HepG2 (cell line): ENCODE measurements at regions not wholly inside any gene's neighbourhood (a gene's known extent, or its start where the extent isn't known, plus 50 kb on each side); places are given as distances from the start of the nearest gene placed in this dataset.
A peak's percentile ranks its signal among the peaks of the same experiment; 100 is the strongest.

Experiments
- ATAC-seq: fragments of 200-7000 bp; cut with Tn5 transposase; 3 replicates; pipeline ENCODE4 v1.9.1; 2020; ENCODE audit warnings: mild to moderate bottlenecking, moderate library complexity
- BruUV-seq: library from RNA; stranded (reverse); fragments of 400-500 nt; replicated peaks from 2 replicates; lab custom pipeline; 2021; lab: Mats Ljungman, UMichigan
- CTCF ChIA-PET: fragments of 300-600 bp; formaldehyde crosslinking; extraction: SDS; loops from one replicate; lab custom pipeline; 2021; ENCODE audit warnings: low total read pairs, inconsistent platforms, low intra/inter-chr PET ratio; lab: Yijun Ruan, JAX
- POLR2A ChIA-PET: fragments of 350-600 bp; sonication (Branson Sonifier 250); formaldehyde crosslinking; loops from one replicate; lab custom pipeline; 2020; ENCODE audit warnings: antibody characterized with exemption, inconsistent platforms; lab: Yijun Ruan, JAX
- DNase-seq: peaks from one replicate; pipeline ENCODE4 v3.0.0-alpha.2; 2015; ENCODE audit warnings: low spot score
- FAIRE-seq: peaks from 3 replicates; lab custom pipeline; 2011; peaks lifted over from hg19 to GRCh38; lab: Jason Lieb, UNC
- H2AFZ ChIP-seq: one replicate; pipeline ENCODE4 v1.6.1; 2011; ENCODE audit warnings: low read length, inconsistent platforms
- H3K27ac ChIP-seq: fragments of 300-600 bp; 3 replicates; pipeline ENCODE4 v1.8.0; 2011; ENCODE audit warnings: mixed run types, mild to moderate bottlenecking, mixed read lengths, low read length, inconsistent platforms; ENCODE audit not compliant: insufficient read depth; ENCODE audit errors: extremely low read length
- H3K27me3 ChIP-seq, 2 experiments: fragments of 200-600 bp in 1 of 2; 2 replicates in 1 of 2; 3 replicates in 1 of 2; pipeline versions ENCODE4 v1.6.0 to v1.8.0; 2011; ENCODE audit warnings: low read length in 2 of 2, mild to moderate bottlenecking in 2 of 2, moderate library complexity in 2 of 2, inconsistent platforms in 1 of 2; ENCODE audit not compliant: insufficient read depth in 2 of 2, control insufficient read depth in 1 of 2
- H3K36me3 ChIP-seq, 2 experiments: fragments of 200-600 bp in 1 of 2; replicated peaks in 1 of 2; 2 replicates in 1 of 2; 3 replicates in 1 of 2; pipeline versions ENCODE4 v1.5.1 to v1.8.0; 2011; ENCODE audit warnings: low read length in 2 of 2, inconsistent platforms in 1 of 2; ENCODE audit not compliant: insufficient read depth in 2 of 2, control insufficient read depth in 1 of 2
- H3K4me1 ChIP-seq: 2 replicates; pipeline ENCODE4 v1.5.1; 2012; ENCODE audit warnings: low read length, inconsistent platforms; ENCODE audit not compliant: insufficient read depth
- H3K4me2 ChIP-seq: 2 replicates; pipeline ENCODE4 v1.6.0; 2011; ENCODE audit warnings: low read depth, low read length, inconsistent platforms
- H3K4me3 ChIP-seq, 3 experiments: fragments of 200-600 bp in 1 of 3; sonication (generic), shearing (Covaris generic) in 1 of 3; replicated peaks in 1 of 3; 2 replicates each; pipeline ENCODE4 v1.5.1; 2011 to 2016; ENCODE audit warnings: low read length in 3 of 3, inconsistent platforms in 2 of 3, low read depth in 2 of 3, mild to moderate bottlenecking in 2 of 3, control low read depth in 1 of 3, mixed read lengths in 1 of 3; ENCODE audit not compliant: insufficient read depth in 1 of 3
- H3K79me2 ChIP-seq: one replicate; pipeline ENCODE4 v1.6.1; 2011; ENCODE audit warnings: low read length, inconsistent platforms; ENCODE audit not compliant: insufficient read depth
- H3K9ac ChIP-seq: 2 replicates; pipeline ENCODE4 v1.6.0; 2011; ENCODE audit warnings: mild to moderate bottlenecking, low read depth, low read length, inconsistent platforms; ENCODE audit not compliant: insufficient read depth
- H3K9me3 ChIP-seq: 2 replicates; pipeline ENCODE4 v1.5.1; 2012; ENCODE audit warnings: mild to moderate bottlenecking, low read length
- H4K20me1 ChIP-seq: 2 replicates; pipeline ENCODE4 v1.6.0; 2011; ENCODE audit warnings: inconsistent platforms, mild to moderate bottlenecking, low read length, moderate library complexity; ENCODE audit not compliant: insufficient read depth
- AHR ChIP-seq: IDR thresholded peaks from 2 replicates; pipeline ENCODE4 v1.6.1; 2018; ENCODE audit warnings: missing genetic modification reagents, missing compliant biosample characterization
- FOXP1 ChIP-seq, 2 experiments: fragments of 450-650 bp in 1 of 2; IDR thresholded peaks; 2 replicates each; pipeline ENCODE4 v1.6.1; 2017 to 2018; ENCODE audit warnings: antibody characterized with exemption in 1 of 2
- KLF9 ChIP-seq: IDR thresholded peaks from 2 replicates; pipeline ENCODE4 v1.6.1; 2016; ENCODE audit warnings: low read depth
- MAFF ChIP-seq: IDR thresholded peaks from 2 replicates; pipeline ENCODE4 v1.6.1; 2011; ENCODE audit warnings: low read depth, low read length, improper control_type of control experiment
- MAFK ChIP-seq, 2 experiments: IDR thresholded peaks in 1 of 2; conservative IDR thresholded peaks in 1 of 2; 2 replicates each; pipeline ENCODE4 v1.6.1; 2011; ENCODE audit warnings: improper control_type of control experiment in 2 of 2, low read length in 2 of 2
- NFATC3 ChIP-seq: sonication (generic); formaldehyde crosslinking; IDR thresholded peaks from 2 replicates; pipeline ENCODE4 v1.5.1; 2020; ENCODE audit warnings: mild to moderate bottlenecking, missing genetic modification reagents
- RARG ChIP-seq: sonication (generic); formaldehyde crosslinking; IDR thresholded peaks from 2 replicates; pipeline ENCODE4 v1.4.0; 2020; ENCODE audit warnings: low read depth, mild to moderate bottlenecking, missing genetic modification reagents
- ZNF329 ChIP-seq: sonication (generic); formaldehyde crosslinking; IDR thresholded peaks from 2 replicates; pipeline ENCODE4 v1.9.0; 2021; ENCODE audit warnings: low read depth, mild to moderate bottlenecking, missing genetic modification reagents
- WGBS: methylation state at CpG from one replicate; pipeline ENCODE4 v1.1.6; 2017; ENCODE audit warnings: low lambda C conversion rate; 5-methylcytosine and 5-hydroxymethylcytosine counted together
- in situ Hi-C: cut with HindIII; loops from 2 replicates; pipeline ENCODE4 v1.10.0; 2017; ENCODE audit warnings: low pct_unique_long_range_greater_than_20kb; ENCODE audit not compliant: extremely low pct_ligation_motif_present
- intact Hi-C: fragments of 100-400 bp; cut with micrococcal nuclease; formaldehyde crosslinking; loops from one replicate; pipeline ENCODE4 v1.10.0; 2022; ENCODE audit not compliant: unreplicated experiment
- TF ChIP-seq, protein P1 (sequence below): sonication (generic); formaldehyde crosslinking; conservative IDR thresholded peaks from 2 replicates; pipeline ENCODE4 v1.8.0; 2022; ENCODE audit warnings: low read depth, missing genetic modification reagents
- TF ChIP-seq, protein P2 (sequence below): sonication (generic); formaldehyde crosslinking; IDR thresholded peaks from 2 replicates; pipeline ENCODE4 v1.5.1; 2020; ENCODE audit warnings: mild to moderate bottlenecking, missing genetic modification reagents
- TF ChIP-seq, protein P3 (sequence below): sonication (generic); formaldehyde crosslinking; IDR thresholded peaks from 2 replicates; pipeline ENCODE4 v1.4.0; 2020; ENCODE audit warnings: low read depth, mild to moderate bottlenecking, missing genetic modification reagents

DNA sequence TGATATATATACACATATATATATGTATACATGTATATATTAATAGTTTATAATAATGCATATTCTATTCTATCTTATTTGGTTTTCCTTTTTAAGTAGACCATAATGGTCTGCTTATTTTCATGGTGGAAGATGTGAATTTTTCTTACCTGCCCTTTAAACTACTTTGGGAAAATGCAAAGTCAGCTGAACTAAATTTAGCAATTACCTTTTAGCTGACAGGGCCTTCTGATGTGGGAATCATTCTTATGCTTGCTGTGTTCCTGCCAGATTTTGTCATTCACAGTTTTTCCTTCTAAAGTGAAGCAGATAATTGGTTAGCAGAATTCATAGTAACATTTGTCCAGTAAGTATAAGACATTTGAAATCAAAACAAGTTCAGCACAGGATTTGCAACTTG is 63.2 kb upstream of the SAMSN1 start:
- intact Hi-C loops: no loop called here
- ChIA-PET POLR2A (no interaction called here), CTCF (no interaction called here)
- BruUV-seq: no TSS peak
- FAIRE-seq (no peak), ATAC-seq (no peak), DNase-seq (no peak)
- no peaks in the 10 kb centered on the region for H3K9me3 ChIP-seq
- H3K27me3 ChIP-seq: no peaks in the 10 kb centered on the region; a peak in 1 of 5 replicates
- H3K4me1 ChIP-seq: no peaks in the 10 kb centered on the region
- H4K20me1 ChIP-seq: no peaks in the 10 kb centered on the region
- TF ChIP-seq MAFF (peak; percentile 81), FOXP1 (IDR thresholded peaks at IDR 0.05) (no peak), FOXP1 (CRISPR knock-in tag; IDR thresholded peaks at IDR 0.05) (no peak), MAFK (conservative IDR thresholded peaks at IDR 0.05 in 1 of 2, IDR thresholded peaks at IDR 0.05 in 1 of 2; ENCODE audit: low read length in 2 of 2) (peak; percentile 69 to 84), NFATC3 (CRISPR knock-in tag) (no peak)
- H3K4me2 ChIP-seq: no peak overlapping the region
- no peak overlapping the region for H2AFZ ChIP-seq
- H3K4me3 ChIP-seq: no peak overlapping the region
- no peak overlapping the region for H3K27ac ChIP-seq
- no peaks in the 10 kb centered on the region for H3K79me2 ChIP-seq
- no peaks in the 10 kb centered on the region for H3K36me3 ChIP-seq
- no peak overlapping the region for H3K9ac ChIP-seq
- in situ Hi-C loops: no loop called here

DNA sequence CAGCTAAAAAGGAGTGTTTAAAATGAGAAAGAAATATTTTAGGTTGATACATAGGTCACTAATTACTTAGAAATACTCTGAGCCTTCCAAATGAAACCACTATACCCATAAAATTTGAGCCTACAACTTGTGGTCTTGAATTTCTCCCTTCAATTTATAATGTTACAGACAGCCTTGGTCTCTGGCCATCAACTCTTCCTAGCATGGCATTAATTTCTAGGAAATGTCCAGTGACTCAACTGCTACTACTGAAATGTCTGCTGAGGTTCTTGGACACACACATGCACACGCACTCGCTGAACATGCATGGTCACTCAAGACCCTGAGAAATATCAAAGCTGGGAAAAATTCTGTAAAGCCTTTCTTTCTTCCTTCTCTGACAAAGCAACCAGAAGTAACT is 61.1 kb upstream of the SAMSN1 start:
- Histone ChIP-seq H4K20me1 (no peaks in the 10 kb centered on the region), H3K9me3 (no peaks in the 10 kb centered on the region), H2AFZ (no peak overlapping the region), H3K4me1 (no peaks in the 10 kb centered on the region), H3K79me2 (no peaks in the 10 kb centered on the region), H3K36me3 (no peaks in the 10 kb centered on the region), H3K27ac (no peak overlapping the region), H3K9ac (no peak overlapping the region), H3K4me2 (no peak overlapping the region), H3K4me3 (no peak overlapping the region), H3K27me3 (no peaks in the 10 kb centered on the region; a peak in 1 of 5 replicates)
- TF ChIP-seq KLF9 (CRISPR knock-in tag): no peak
- no peak for TF ChIP-seq RARG (CRISPR knock-in tag)
- TF ChIP-seq ZNF329 (CRISPR knock-in tag): no peak
- TF ChIP-seq AHR (CRISPR knock-in tag): no peak
- TF ChIP-seq, protein P1, sequence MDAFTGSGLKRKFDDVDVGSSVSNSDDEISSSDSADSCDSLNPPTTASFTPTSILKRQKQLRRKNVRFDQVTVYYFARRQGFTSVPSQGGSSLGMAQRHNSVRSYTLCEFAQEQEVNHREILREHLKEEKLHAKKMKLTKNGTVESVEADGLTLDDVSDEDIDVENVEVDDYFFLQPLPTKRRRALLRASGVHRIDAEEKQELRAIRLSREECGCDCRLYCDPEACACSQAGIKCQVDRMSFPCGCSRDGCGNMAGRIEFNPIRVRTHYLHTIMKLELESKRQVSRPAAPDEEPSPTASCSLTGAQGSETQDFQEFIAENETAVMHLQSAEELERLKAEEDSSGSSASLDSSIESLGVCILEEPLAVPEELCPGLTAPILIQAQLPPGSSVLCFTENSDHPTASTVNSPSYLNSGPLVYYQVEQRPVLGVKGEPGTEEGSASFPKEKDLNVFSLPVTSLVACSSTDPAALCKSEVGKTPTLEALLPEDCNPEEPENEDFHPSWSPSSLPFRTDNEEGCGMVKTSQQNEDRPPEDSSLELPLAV: no peak
- TF ChIP-seq, protein P2, sequence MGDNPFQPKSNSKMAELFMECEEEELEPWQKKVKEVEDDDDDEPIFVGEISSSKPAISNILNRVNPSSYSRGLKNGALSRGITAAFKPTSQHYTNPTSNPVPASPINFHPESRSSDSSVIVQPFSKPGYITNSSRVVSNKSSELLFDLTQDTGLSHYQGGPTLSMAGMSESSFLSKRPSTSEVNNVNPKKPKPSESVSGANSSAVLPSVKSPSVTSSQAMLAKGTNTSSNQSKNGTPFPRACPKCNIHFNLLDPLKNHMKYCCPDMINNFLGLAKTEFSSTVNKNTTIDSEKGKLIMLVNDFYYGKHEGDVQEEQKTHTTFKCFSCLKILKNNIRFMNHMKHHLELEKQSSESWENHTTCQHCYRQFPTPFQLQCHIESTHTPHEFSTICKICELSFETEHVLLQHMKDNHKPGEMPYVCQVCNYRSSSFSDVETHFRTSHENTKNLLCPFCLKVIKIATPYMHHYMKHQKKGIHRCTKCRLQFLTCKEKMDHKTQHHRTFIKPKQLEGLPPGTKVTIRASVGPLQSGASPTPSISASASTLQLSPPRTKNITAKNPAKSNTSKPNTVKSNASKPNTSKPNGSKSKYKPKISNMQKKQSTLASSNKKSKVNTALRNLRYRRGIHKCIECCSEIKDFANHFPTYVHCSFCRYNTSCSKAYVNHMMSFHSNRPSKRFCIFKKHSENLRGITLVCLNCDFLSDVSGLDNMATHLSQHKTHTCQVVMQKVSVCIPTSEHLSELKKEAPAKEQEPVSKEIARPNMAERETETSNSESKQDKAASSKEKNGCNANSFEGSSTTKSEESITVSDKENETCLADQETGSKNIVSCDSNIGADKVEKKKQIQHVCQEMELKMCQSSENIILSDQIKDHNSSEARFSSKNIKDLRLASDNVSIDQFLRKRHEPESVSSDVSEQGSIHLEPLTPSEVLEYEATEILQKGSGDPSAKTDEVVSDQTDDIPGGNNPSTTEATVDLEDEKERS: no peak
- TF ChIP-seq, protein P3, sequence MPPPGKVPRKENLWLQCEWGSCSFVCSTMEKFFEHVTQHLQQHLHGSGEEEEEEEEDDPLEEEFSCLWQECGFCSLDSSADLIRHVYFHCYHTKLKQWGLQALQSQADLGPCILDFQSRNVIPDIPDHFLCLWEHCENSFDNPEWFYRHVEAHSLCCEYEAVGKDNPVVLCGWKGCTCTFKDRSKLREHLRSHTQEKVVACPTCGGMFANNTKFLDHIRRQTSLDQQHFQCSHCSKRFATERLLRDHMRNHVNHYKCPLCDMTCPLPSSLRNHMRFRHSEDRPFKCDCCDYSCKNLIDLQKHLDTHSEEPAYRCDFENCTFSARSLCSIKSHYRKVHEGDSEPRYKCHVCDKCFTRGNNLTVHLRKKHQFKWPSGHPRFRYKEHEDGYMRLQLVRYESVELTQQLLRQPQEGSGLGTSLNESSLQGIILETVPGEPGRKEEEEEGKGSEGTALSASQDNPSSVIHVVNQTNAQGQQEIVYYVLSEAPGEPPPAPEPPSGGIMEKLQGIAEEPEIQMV (CRISPR knock-in tag): no peak
- WGBS: 38% methylated on average over 2 of the region's 2 CpGs
- intact Hi-C loops (no loop called here), in situ Hi-C loops (no loop called here)
- FAIRE-seq (no peak), DNase-seq (no peak), ATAC-seq (no peak)
- ChIA-PET POLR2A (no interaction called here), CTCF (no interaction called here)
- no TSS peak for BruUV-seq
